ENCODE measurements at regions not wholly inside any gene's neighbourhood (a gene's known extent, or its start where the extent isn't known, plus 50 kb on each side); places are given as distances from the start of the nearest gene placed in this dataset.

DNA sequence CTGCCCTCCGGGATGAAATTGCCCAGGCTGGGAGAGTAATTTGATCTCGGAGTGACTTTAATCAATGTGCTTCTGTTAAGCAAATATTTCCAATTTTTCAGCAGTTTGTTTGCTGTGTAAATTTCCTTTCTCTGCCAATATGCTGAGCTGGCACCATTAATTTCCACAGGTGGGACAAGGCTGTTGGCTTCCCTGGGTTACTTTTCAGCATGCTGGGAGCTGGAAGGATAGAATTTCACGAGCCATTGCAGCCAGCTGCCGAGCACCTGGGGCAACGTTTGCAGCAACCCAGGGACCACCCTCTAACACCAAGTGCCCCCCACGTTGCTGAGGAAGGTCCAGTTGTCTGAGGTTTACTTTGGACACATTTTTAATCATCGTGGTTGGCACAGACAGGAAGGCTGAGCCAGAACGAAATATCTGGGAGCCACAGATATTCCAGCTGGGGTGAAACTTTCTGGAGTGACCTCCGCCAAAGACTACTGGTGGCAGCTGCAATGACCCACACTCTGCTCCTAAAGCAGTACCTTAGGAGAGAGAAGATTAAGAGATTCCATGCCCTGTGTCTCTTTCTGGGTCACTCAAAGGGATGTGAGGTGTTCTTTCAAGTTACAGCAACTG is 293.3 kb upstream of the RGMA start:
- Histone ChIP-seq H3K4me3 (ENCODE audit: low read length) (no peak overlapping the region), H3K36me3 (ENCODE audit: control insufficient read depth, insufficient read depth, low read length) (no peaks in the 10 kb centered on the region), H3K4me1 (ENCODE audit: control insufficient read depth, insufficient read depth, low read length) (peaks cover 4% of the 10 kb centered on the region), H3K27me3 (ENCODE audit: control insufficient read depth, insufficient read depth, low read length) (no peaks in the 10 kb centered on the region), H3K9me3 (ENCODE audit: control insufficient read depth, low read length) (no peaks in the 10 kb centered on the region), H3K9ac (ENCODE audit: low read length) (no peak overlapping the region)

DNA sequence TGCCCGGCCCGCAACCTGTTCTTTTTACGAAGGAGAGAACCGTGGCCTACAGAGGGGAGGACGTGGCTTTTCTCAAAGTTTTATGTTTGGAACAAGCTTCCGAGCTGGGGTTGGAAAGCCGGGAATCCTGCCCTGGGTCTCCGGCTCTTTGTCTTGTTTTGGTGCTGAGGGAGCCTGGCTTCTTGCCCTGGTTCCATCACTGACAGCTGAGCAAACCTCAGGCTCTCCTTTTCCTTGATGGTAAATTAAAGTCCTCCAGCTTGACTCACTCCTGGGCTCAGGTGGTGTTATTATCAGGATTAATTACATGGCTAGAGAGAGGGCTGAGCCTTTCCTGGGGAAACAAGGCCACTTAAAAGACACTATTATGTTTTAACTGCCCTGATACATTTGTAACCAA is 289.5 kb upstream of the RGMA start:
- Histone ChIP-seq H3K4me1 (ENCODE audit: control insufficient read depth, insufficient read depth, low read length) (peaks cover 4% of the 10 kb centered on the region), H3K27me3 (ENCODE audit: control insufficient read depth, insufficient read depth, low read length) (no peaks in the 10 kb centered on the region), H3K4me3 (ENCODE audit: low read length) (no peak overlapping the region), H3K36me3 (ENCODE audit: control insufficient read depth, insufficient read depth, low read length) (no peaks in the 10 kb centered on the region), H3K9me3 (ENCODE audit: control insufficient read depth, low read length) (no peaks in the 10 kb centered on the region), H3K9ac (ENCODE audit: low read length) (no peak overlapping the region)

GRCh38 chr15:93372865-93373223 is 283.8 kb upstream of the RGMA start:
- Histone ChIP-seq H3K4me1 (ENCODE audit: control insufficient read depth, insufficient read depth, low read length) (no peaks in the 10 kb centered on the region), H3K36me3 (ENCODE audit: control insufficient read depth, insufficient read depth, low read length) (no peaks in the 10 kb centered on the region), H3K9me3 (ENCODE audit: control insufficient read depth, low read length) (no peaks in the 10 kb centered on the region), H3K27me3 (ENCODE audit: control insufficient read depth, insufficient read depth, low read length) (no peaks in the 10 kb centered on the region), H3K9ac (ENCODE audit: low read length) (no peak overlapping the region), H3K4me3 (ENCODE audit: low read length) (no peak overlapping the region)

DNA sequence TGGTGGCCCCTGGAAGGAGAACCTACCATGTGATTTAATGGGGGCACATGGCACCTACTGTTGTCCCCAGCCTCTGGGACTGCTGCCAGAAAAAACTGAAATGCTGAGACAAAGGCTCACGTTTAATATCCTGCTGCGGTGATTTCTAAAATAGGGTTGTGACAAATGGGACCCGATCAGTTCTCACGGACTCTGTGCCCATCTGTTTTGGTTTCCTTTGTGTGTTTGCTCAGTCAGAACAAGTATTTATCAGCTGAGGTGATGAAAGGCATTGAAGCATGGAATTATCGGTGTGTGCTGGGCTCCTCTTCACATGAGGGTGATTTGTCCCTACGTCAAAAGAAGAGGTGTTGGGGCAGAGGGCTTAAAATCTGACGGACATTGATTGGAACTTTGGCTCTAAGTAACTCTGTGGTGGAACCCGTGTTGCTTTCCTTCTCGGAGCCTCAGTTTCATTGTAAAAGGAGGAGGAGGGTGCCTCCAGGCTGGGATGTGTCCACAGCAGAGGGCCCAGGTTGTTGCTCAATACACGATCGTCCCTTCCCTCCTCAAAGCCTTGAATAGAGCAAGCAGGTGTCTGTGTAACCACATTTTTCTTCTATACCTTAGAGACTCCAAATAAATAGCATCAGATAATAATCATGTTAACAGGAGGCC is 283.3 kb upstream of the RGMA start:
- H3K9ac ChIP-seq (ENCODE audit: low read length) = no peak overlapping the region
- no peak overlapping the region for H3K4me3 ChIP-seq (ENCODE audit: low read length)
- no peaks in the 10 kb centered on the region for H3K9me3 ChIP-seq (ENCODE audit: control insufficient read depth, low read length)
- no peaks in the 10 kb centered on the region for H3K36me3 ChIP-seq (ENCODE audit: control insufficient read depth, insufficient read depth, low read length)
- no peaks in the 10 kb centered on the region for H3K27me3 ChIP-seq (ENCODE audit: control insufficient read depth, insufficient read depth, low read length)
- H3K4me1 ChIP-seq (ENCODE audit: control insufficient read depth, insufficient read depth, low read length) = no peaks in the 10 kb centered on the region

DNA sequence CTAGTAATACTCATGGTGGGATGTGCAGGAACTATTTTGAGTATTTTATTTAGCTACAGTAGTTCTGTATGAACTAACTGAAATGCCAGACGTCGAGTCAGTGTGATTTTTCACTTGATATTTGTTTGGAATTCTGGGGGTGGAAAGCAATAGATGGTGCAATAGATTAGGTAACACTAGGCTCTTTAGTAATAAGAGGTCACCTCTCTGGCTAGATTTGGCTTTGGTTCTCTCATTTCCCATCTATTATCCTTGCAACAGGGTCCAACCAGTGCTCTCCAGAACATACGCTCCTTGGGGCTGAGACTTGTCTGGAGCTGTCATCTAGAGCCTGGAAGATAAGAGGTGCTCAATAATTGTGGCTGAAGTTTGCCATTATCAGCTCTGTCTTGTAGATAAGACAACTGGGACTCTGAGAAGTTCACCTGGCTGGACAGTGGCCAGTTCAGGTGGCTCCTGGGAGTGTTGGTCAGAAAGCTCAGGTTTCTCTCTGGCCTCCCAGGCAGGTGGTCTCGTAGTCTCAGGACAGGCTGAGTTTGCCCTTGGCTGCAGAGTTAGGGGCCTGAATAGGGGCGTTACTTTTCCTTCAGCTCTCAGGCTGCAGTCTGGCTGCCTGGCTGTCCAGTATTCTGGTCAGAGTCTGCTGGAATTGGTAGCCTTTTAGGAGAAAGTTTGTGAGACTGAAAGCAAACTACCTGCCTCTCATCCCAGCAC is 277.5 kb upstream of the RGMA start:
- no peaks in the 10 kb centered on the region for H3K4me1 ChIP-seq (ENCODE audit: control insufficient read depth, insufficient read depth, low read length)
- no peaks in the 10 kb centered on the region for H3K9me3 ChIP-seq (ENCODE audit: control insufficient read depth, low read length)
- H3K36me3 ChIP-seq (ENCODE audit: control insufficient read depth, insufficient read depth, low read length) = no peaks in the 10 kb centered on the region
- H3K27me3 ChIP-seq (ENCODE audit: control insufficient read depth, insufficient read depth, low read length) = no peaks in the 10 kb centered on the region
- no peak overlapping the region for H3K9ac ChIP-seq (ENCODE audit: low read length)
- H3K4me3 ChIP-seq (ENCODE audit: low read length) = no peak overlapping the region

- Histone ChIP-seq H3K4me1 (ENCODE audit: control insufficient read depth, insufficient read depth, low read length) (no peaks in the 10 kb centered on the region), H3K9ac (ENCODE audit: low read length) (no peak overlapping the region), H3K36me3 (ENCODE audit: control insufficient read depth, insufficient read depth, low read length) (no peaks in the 10 kb centered on the region)
These were observed 273.8 kb upstream of the RGMA start for GRCh38 chr15:93362821-93363220.

GRCh38 chr15:93362203-93362602 is 273.2 kb upstream of the RGMA start:
- Histone ChIP-seq H3K4me1 (ENCODE audit: control insufficient read depth, insufficient read depth, low read length) (no peaks in the 10 kb centered on the region), H3K9me3 (ENCODE audit: control insufficient read depth, low read length) (no peaks in the 10 kb centered on the region)

More at GRCh38 chr15:93362821-93363220, 273.8 kb upstream of the RGMA start:
- no peak overlapping the region for H3K4me3 ChIP-seq (ENCODE audit: low read length)
- no peaks in the 10 kb centered on the region for H3K27me3 ChIP-seq (ENCODE audit: control insufficient read depth, insufficient read depth, low read length)
- no peaks in the 10 kb centered on the region for H3K9me3 ChIP-seq (ENCODE audit: control insufficient read depth, low read length)

DNA sequence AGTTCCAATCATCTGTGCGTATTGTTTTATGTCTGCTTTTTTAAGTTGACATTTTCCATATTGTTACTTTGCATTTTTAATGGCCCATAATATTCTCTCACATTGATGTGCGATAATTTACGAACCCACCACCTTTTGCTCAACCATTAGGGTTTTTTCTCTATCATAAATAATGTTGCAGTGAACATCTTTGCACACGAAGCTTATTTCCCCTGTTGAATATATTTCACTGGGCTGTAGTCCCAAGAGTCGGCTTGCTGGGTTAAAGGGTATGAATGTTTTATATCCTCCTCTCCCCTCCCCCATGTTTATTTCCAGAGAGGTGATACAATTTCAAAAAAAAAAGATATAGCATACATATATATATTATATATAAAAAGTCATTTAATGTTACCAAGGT is 272.7 kb upstream of the RGMA start:
- Histone ChIP-seq H3K27me3 (ENCODE audit: control insufficient read depth, insufficient read depth, low read length) (no peaks in the 10 kb centered on the region), H3K4me3 (ENCODE audit: low read length) (no peak overlapping the region), H3K9ac (ENCODE audit: low read length) (no peak overlapping the region), H3K9me3 (ENCODE audit: control insufficient read depth, low read length) (no peaks in the 10 kb centered on the region), H3K4me1 (ENCODE audit: control insufficient read depth, insufficient read depth, low read length) (no peaks in the 10 kb centered on the region), H3K36me3 (ENCODE audit: control insufficient read depth, insufficient read depth, low read length) (no peaks in the 10 kb centered on the region)

More at GRCh38 chr15:93362203-93362602, 273.2 kb upstream of the RGMA start:
- H3K4me3 ChIP-seq (ENCODE audit: low read length) = no peak overlapping the region
- H3K9ac ChIP-seq (ENCODE audit: low read length) = no peak overlapping the region
- no peaks in the 10 kb centered on the region for H3K36me3 ChIP-seq (ENCODE audit: control insufficient read depth, insufficient read depth, low read length)
- no peaks in the 10 kb centered on the region for H3K27me3 ChIP-seq (ENCODE audit: control insufficient read depth, insufficient read depth, low read length)

- no peaks in the 10 kb centered on the region for H3K9me3 ChIP-seq (ENCODE audit: control insufficient read depth, low read length)
- H3K27me3 ChIP-seq (ENCODE audit: control insufficient read depth, insufficient read depth, low read length) = no peaks in the 10 kb centered on the region
- no peak overlapping the region for H3K9ac ChIP-seq (ENCODE audit: low read length)
- no peak overlapping the region for H3K4me3 ChIP-seq (ENCODE audit: low read length)
- no peaks in the 10 kb centered on the region for H3K36me3 ChIP-seq (ENCODE audit: control insufficient read depth, insufficient read depth, low read length)
- H3K4me1 ChIP-seq (ENCODE audit: control insufficient read depth, insufficient read depth, low read length) = no peaks in the 10 kb centered on the region
These were observed 272.0 kb upstream of the RGMA start for GRCh38 chr15:93360976-93361375.

DNA sequence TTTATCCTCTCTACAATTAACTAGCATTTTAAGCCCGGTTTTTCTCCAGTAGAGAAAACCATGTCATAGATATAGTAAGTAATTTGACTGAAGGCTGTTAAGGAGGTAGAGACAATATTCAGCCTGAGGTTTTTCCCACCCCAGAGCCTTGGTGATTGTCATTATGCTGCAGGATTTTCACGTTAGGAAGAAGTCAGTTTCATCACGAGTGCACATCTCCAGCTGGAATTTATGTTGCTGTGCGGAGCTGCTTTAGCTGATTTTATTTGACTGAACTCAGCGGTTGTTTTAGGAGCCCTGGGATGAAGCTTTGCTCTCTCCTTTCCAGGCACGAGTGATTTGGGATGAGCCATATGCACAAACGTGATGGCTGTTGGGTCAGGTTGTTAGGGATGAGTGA is 271.3 kb upstream of the RGMA start:
- Histone ChIP-seq H3K4me3 (ENCODE audit: low read length) (no peak overlapping the region), H3K4me1 (ENCODE audit: control insufficient read depth, insufficient read depth, low read length) (no peaks in the 10 kb centered on the region), H3K9me3 (ENCODE audit: control insufficient read depth, low read length) (no peaks in the 10 kb centered on the region), H3K36me3 (ENCODE audit: control insufficient read depth, insufficient read depth, low read length) (no peaks in the 10 kb centered on the region), H3K9ac (ENCODE audit: low read length) (no peak overlapping the region), H3K27me3 (ENCODE audit: control insufficient read depth, insufficient read depth, low read length) (no peaks in the 10 kb centered on the region)

GRCh38 chr15:93359425-93360131 is 270.6 kb upstream of the RGMA start:
- no peaks in the 10 kb centered on the region for H3K9me3 ChIP-seq (ENCODE audit: control insufficient read depth, low read length)
- no peaks in the 10 kb centered on the region for H3K4me1 ChIP-seq (ENCODE audit: control insufficient read depth, insufficient read depth, low read length)
- H3K36me3 ChIP-seq (ENCODE audit: control insufficient read depth, insufficient read depth, low read length) = no peaks in the 10 kb centered on the region
- H3K4me3 ChIP-seq (ENCODE audit: low read length) = no peak overlapping the region
- no peak overlapping the region for H3K9ac ChIP-seq (ENCODE audit: low read length)
- H3K27me3 ChIP-seq (ENCODE audit: control insufficient read depth, insufficient read depth, low read length) = no peaks in the 10 kb centered on the region

DNA sequence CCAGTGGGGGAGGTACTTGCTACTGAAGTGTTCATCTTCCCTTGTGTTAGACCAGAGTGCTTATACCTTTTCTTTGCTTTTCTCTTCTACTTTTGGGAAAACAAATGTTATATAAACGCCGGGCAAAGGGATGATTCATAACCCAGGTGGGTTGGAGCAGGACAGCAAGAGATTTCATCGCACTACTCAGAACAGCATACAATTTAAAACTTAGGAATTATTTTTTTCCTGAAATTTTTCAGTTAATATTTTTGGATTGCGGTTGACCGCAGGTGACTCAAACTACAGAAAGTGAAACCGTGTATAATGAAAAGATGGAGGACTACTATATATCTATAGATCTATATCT is 270.0 kb upstream of the RGMA start:
- Histone ChIP-seq H3K4me3 (ENCODE audit: low read length) (no peak overlapping the region), H3K36me3 (ENCODE audit: control insufficient read depth, insufficient read depth, low read length) (no peaks in the 10 kb centered on the region), H3K27me3 (ENCODE audit: control insufficient read depth, insufficient read depth, low read length) (no peaks in the 10 kb centered on the region), H3K4me1 (ENCODE audit: control insufficient read depth, insufficient read depth, low read length) (no peaks in the 10 kb centered on the region), H3K9ac (ENCODE audit: low read length) (no peak overlapping the region), H3K9me3 (ENCODE audit: control insufficient read depth, low read length) (no peaks in the 10 kb centered on the region)

Data from mucosa of stomach (tissue), 1 donor.